ENCODE measurements at regions not wholly inside any gene's neighbourhood (a gene's known extent, or its start where the extent isn't known, plus 50 kb on each side); places are given as distances from the start of the nearest gene placed in this dataset.

DNA sequence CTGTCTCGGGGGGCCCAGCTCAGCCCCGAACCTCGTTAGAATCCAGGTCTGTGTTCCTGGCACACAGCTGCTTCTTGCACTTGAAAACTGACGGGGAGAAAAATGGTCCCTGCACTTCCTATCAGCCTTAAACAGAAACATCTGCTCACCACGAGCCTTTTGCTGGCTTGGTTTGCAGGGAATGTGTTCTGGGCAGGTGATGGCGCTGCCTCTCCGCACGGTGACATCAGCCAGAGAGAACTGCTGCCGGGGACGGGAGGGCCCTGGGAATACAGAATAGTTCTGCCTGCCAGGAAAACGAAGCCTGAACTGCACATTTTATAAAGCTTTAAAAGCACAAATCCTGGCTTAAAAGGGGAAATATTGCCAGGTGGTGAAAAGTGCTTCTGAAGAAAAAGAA lies 622.5 kb downstream of the TYW1 start:
- TF ChIP-seq, protein P1, sequence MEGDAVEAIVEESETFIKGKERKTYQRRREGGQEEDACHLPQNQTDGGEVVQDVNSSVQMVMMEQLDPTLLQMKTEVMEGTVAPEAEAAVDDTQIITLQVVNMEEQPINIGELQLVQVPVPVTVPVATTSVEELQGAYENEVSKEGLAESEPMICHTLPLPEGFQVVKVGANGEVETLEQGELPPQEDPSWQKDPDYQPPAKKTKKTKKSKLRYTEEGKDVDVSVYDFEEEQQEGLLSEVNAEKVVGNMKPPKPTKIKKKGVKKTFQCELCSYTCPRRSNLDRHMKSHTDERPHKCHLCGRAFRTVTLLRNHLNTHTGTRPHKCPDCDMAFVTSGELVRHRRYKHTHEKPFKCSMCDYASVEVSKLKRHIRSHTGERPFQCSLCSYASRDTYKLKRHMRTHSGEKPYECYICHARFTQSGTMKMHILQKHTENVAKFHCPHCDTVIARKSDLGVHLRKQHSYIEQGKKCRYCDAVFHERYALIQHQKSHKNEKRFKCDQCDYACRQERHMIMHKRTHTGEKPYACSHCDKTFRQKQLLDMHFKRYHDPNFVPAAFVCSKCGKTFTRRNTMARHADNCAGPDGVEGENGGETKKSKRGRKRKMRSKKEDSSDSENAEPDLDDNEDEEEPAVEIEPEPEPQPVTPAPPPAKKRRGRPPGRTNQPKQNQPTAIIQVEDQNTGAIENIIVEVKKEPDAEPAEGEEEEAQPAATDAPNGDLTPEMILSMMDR (conservative IDR thresholded peaks at IDR 0.05; ENCODE audit: low read length) = no peak
- no peak for TF ChIP-seq EZH2phosphoT487 (IDR thresholded peaks at IDR 0.05; ENCODE audit: borderline replicate concordance)
